Activated CD4-positive, alpha-beta T cell treated with anti-CD3 and anti-CD28 coated beads, Interleukin-2, Interleukin-4, amounts not matched to agents 100 ng/mL and 50 ng/mL, durations not matched to agents 16 hours and 8 hours (primary cell): ENCODE measurements at regions not wholly inside any gene's neighbourhood (a gene's known extent, or its start where the extent isn't known, plus 50 kb on each side); places are given as distances from the start of the nearest gene placed in this dataset.
"Not testable (repeated sequence)": the region's sequence is repeated elsewhere in the genome, so short reads cannot be mapped to it uniquely, and the experiment has no call there.

ENCODE experiments used
- DNase-seq: peaks from one replicate; pipeline ENCODE4 v3.0.0-alpha.2; 2020; ENCODE audit warnings: low spot score

GRCh38 chr5:21603796-21604195, 1249.3 kb downstream of the CDH12 start:
- no peak for DNase-seq

GRCh38 chr5:21594566-21594965, 1258.6 kb downstream of the CDH12 start:
- no peak for DNase-seq

- DNase-seq, result no peak
Observed at GRCh38 chr5:21593261-21593660, 1259.9 kb downstream of the CDH12 start.

GRCh38 chr5:21581508-21581907, 1271.6 kb downstream of the CDH12 start:
- DNase-seq, result no peak

- DNase-seq, result no peak
Observed at GRCh38 chr5:21574961-21575360, 1278.2 kb downstream of the CDH12 start.

GRCh38 chr5:21574438-21574837, 1278.7 kb downstream of the CDH12 start:
- DNase-seq, result no peak

GRCh38 chr5:21573416-21574314, 1279.5 kb downstream of the CDH12 start:
- no peak for DNase-seq

- DNase-seq, result not testable (repeated sequence)
Observed at GRCh38 chr5:21571196-21571595, 1281.9 kb downstream of the CDH12 start.

- DNase-seq, result not testable (repeated sequence)
Observed at GRCh38 chr5:21559109-21559508, 1294.0 kb downstream of the CDH12 start.

GRCh38 chr5:21552263-21552662, 1300.9 kb downstream of the CDH12 start:
- DNase-seq, result not testable (repeated sequence)

- not testable (repeated sequence) for DNase-seq
Observed at GRCh38 chr5:21550916-21551315, 1302.2 kb downstream of the CDH12 start.

GRCh38 chr5:21547656-21548055, 1305.5 kb downstream of the CDH12 start:
- not testable (repeated sequence) for DNase-seq

- DNase-seq, result not testable (repeated sequence)
Observed at GRCh38 chr5:21535114-21535513, 1318.0 kb downstream of the CDH12 start.

- DNase-seq, result not testable (repeated sequence)
Observed at GRCh38 chr5:21521157-21521556, 1332.0 kb downstream of the CDH12 start.

- DNase-seq, result not testable (repeated sequence)
Observed at GRCh38 chr5:21496926-21497325, 1356.2 kb downstream of the CDH12 start.

- not testable (repeated sequence) for DNase-seq
Observed at GRCh38 chr5:21496056-21496455, 1357.1 kb downstream of the CDH12 start.

- not testable (repeated sequence) for DNase-seq
Observed at GRCh38 chr5:21495235-21495634, 1357.9 kb downstream of the CDH12 start.

- DNase-seq, result not testable (repeated sequence)
Observed at GRCh38 chr5:21494033-21494432, 1359.1 kb downstream of the CDH12 start.

GRCh38 chr5:21491182-21491581, 1362.0 kb downstream of the CDH12 start:
- not testable (repeated sequence) for DNase-seq

GRCh38 chr5:21488828-21489227, 1364.3 kb downstream of the CDH12 start:
- not testable (repeated sequence) for DNase-seq

- not testable (repeated sequence) for DNase-seq
Observed at GRCh38 chr5:21485458-21486000, 1367.6 kb downstream of the CDH12 start.

- DNase-seq, result not testable (repeated sequence)
Observed at GRCh38 chr5:21484498-21484889, 1368.7 kb downstream of the CDH12 start.

- DNase-seq, result not testable (repeated sequence)
Observed at GRCh38 chr5:21483790-21484497, 1369.2 kb downstream of the CDH12 start.
